GM12875 (cell line): ENCODE measurements at regions not wholly inside any gene's neighbourhood (a gene's known extent, or its start where the extent isn't known, plus 50 kb on each side); places are given as distances from the start of the nearest gene placed in this dataset.

Source experiments
- H3K4me3 ChIP-seq: one replicate; pipeline ENCODE4 v1.5.1; 2011; ENCODE audit warnings: low read depth, low read length, control low read depth
- TF ChIP-seq, protein P1 (sequence below): IDR thresholded peaks from 2 replicates; pipeline ENCODE4 v1.5.1; 2011; ENCODE audit warnings: low read depth, mild to moderate bottlenecking, control low read depth, inconsistent platforms, low read length, moderate library complexity, borderline replicate concordance; ENCODE audit not compliant: insufficient read depth

DNA sequence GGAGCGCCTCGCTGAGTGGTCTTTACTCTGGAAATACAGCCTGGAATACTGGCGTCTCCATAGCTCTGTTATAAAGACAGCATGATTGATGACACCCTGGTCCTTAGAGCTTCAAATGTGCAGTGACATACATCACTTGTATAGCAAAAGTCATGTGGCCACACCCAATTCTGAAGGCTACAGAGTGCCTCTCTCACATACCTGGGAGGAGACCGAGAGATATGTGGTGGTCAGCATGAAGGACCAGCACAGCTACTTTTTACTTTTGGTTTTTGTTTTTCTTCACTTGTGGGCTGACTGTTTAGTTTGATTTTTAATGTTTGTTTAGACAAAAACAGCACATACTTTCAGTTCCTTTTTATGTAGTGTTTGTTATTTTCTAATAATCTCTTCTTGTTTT, 938.5 kb upstream of the SOX11 start:
- TF ChIP-seq, protein P1, sequence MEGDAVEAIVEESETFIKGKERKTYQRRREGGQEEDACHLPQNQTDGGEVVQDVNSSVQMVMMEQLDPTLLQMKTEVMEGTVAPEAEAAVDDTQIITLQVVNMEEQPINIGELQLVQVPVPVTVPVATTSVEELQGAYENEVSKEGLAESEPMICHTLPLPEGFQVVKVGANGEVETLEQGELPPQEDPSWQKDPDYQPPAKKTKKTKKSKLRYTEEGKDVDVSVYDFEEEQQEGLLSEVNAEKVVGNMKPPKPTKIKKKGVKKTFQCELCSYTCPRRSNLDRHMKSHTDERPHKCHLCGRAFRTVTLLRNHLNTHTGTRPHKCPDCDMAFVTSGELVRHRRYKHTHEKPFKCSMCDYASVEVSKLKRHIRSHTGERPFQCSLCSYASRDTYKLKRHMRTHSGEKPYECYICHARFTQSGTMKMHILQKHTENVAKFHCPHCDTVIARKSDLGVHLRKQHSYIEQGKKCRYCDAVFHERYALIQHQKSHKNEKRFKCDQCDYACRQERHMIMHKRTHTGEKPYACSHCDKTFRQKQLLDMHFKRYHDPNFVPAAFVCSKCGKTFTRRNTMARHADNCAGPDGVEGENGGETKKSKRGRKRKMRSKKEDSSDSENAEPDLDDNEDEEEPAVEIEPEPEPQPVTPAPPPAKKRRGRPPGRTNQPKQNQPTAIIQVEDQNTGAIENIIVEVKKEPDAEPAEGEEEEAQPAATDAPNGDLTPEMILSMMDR: no peak

DNA sequence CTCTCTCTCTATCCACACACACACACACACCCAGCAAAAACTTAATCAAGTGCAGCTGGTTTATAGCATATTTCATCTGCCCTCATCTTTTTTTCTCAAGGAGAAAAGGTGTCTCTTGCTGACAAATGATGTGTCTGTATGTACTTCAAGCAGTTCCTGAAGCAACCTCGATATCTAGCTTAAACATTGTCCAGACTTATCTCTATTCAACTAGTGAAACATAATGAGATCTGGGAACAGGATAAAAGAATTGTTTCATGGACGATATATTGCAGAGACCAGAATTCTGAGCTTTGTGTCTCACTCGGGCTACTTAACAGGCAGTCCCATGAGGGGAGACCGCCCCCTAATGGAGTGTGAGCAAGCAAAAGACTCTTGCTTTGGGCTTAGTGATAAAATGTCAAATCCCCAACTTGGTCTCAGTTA, 929.2 kb upstream of the SOX11 start:
- no peak overlapping the region for H3K4me3 ChIP-seq
- TF ChIP-seq, protein P1: no peak

More for the DNA sequence above, 938.5 kb upstream of the SOX11 start:
- H3K4me3 ChIP-seq: no peak overlapping the region

DNA sequence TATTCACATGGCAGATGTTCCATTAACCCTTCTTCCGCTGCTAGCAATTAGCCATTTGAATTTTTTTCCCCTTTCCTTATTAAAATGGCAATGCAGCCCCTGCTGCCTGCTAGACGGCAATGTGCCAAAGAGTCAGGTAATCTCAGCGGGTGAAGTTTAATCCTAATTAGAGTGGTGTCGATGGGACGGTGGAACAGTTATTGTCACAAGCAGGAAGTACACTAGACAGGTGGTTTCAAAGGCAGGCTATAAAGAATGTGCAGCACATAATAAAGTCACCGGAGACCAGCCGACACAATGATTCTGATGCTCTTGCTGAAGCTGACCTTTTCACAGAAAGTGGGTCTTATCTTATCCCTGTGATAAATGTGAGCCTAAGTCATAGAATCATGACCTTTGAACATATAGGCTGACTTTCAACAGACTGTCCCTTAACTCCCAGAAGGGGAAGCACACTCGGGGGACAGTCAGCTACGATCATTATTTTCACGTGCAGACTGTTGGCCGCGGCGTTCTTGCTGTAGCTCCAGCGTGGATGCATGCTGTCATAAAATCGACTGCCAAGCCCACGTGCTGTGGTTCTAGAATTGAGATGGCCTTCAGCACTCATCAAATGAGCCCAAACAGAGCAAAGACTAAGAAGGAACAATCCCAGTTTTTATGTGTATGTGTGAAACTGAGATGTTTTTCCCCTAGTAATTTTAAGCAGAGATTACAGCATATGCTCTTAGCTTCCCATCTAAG, 926.2 kb upstream of the SOX11 start:
- H3K4me3 ChIP-seq: no peak overlapping the region
- TF ChIP-seq, protein P1: no peak

DNA sequence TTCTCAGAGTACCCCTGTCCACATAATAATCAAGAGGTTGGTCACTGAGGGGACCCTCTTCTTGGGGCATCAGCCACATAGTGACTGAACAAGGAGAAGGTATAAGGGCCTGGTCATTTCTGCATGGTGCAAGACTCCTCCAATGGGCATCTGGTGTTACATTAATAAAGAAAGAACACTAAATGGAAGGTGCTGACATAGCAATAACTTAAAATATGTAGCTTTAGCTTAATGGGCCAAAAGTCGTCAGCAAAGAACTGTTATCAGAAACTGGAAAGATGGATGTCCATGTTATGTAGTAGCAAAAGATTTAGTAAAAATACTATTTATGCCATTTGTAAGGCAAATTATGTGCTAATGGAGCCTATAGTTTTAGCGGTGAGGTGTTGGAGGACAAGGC, 916.5 kb upstream of the SOX11 start:
- TF ChIP-seq, protein P1: no peak

DNA sequence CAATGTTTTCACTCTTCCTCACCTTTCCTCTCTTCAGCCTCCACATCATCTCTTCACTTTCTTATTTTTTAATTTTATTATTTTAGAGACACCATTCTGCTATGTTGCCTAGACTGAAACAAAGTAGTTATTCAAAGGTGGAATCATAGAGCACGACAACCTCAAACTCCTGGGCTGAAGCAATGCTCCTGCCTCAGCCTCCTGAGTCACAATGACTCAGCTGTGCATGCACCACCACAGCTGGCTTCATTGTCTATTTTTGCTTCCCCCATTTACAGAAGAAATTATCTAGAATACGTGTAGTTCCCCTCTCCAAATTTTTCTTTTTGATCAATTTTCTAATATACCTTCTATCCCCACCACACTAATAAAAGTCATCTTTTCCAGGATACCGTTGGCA, 911.5 kb upstream of the SOX11 start:
- no peak overlapping the region for H3K4me3 ChIP-seq
- TF ChIP-seq, protein P1: no peak

More for the DNA sequence above, 916.5 kb upstream of the SOX11 start:
- no peak overlapping the region for H3K4me3 ChIP-seq

DNA sequence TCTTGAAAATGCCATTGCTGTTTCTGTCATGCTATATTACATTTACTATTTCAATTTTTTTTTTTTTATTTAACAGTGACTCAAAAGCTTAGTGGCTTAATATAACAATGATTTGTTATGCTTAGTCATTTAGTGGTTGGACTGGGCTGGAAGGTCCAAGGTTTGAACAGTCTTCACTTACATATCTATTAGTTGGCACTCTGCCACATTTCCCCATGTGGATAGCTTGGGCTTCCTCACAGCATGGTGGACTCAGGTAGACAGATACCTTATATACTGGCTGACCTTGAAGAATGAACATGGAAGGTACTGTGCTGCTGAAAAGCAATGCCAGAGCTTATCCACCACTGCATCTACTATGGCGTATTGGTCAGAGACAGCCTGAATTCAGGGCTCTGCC, 909.5 kb upstream of the SOX11 start:
- TF ChIP-seq, protein P1: no peak
- H3K4me3 ChIP-seq: no peak overlapping the region

DNA sequence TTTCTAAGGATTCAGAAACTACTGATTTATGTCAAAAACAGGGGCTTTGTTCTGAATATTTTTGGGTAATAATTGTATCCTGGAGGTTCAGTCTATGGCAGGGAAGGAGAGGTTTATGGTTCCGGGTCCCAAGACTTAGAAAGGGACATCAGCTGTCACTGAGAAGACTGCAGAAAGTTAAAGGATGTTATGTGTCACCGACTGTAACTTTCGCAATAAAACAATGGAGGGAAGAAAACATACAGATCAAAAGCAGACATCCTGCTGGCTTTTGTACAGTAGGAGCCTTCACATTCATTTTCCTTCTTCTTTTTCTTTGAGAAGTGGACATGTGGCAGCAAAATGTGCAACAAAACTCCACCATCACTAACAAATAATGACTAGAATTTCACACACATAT, 900.7 kb upstream of the SOX11 start:
- no peak overlapping the region for H3K4me3 ChIP-seq
- TF ChIP-seq, protein P1: no peak
